ENCODE measurements at regions not wholly inside any gene's neighbourhood (a gene's known extent, or its start where the extent isn't known, plus 50 kb on each side); places are given as distances from the start of the nearest gene placed in this dataset.

DNA sequence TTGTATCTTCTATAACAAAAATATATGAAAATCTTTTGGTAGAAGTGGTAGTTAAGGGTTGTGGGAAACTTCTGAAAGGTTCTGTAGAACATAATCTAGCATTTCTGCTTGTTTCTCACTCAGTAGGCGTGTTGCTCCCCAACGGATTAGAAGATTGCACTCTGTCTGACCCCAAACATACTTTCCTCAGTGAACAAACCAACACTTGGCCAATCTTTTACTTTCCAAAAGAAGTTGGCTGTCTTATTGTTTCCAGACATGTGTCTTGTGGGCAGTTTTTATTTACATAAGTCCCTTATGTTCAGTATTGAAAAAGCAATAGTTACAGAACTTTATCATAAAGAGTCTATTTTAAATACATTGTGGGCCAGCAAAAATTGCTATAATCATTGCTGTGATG, 312.8 kb upstream of the EPHA5 start:
- no peak for DNase-seq

DNA sequence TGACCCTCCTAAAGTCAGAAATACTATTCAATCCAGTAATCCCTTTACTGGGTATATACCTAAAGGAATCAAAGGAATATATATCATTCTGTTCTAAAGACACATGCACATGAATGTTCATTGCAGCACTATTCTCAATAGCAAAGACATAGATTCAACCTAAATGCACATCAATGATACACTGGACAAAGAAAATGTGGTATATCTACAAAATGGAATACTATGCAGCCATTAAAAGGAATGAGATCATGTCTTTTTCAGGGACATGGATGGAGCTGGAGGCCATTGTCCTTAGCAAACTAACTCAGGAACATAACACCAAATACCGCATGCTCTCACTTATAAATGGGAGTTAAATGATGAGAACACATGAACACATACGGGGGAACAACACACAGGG, 306.0 kb upstream of the EPHA5 start:
- no peak for DNase-seq

DNA sequence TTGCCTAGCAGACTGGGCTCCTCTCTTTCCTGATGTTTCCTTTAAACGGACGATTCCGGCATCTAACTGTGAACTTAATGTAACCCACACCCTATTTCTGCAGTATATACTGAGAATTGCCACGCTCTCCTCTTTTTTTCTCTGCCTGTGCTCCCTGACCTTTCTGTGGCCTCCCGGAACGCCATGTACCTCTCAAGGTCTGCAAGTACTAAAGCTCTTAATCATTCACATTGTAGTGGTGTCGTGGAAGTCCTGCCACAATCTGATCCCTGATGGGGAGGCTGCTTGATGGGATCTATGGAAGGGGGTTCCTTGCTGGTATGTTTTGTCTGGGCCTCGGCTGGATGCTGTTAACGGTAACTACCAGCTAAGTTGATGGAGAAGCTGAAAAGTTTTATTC, 302.9 kb upstream of the EPHA5 start:
- no peak for DNase-seq

DNA sequence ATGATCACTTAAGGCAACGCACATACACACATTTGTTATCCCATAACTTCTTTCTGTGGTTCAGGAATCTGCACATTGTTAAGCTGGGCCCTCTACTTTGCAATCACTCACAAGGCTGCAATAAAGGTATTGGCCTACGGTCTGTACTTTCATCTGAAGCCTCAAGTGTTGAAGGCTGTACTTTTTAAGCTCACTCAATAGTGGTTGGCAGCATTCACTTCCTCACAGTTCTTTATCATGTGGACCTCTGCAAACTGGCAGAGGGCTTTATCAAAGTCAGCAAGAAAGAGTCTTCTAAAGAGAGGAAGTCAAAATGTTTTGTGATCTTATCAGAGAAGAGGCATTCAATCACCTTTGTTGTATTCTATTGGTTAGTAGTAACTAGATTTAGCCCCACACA, 301.4 kb upstream of the EPHA5 start:
- no peak for DNase-seq

DNA sequence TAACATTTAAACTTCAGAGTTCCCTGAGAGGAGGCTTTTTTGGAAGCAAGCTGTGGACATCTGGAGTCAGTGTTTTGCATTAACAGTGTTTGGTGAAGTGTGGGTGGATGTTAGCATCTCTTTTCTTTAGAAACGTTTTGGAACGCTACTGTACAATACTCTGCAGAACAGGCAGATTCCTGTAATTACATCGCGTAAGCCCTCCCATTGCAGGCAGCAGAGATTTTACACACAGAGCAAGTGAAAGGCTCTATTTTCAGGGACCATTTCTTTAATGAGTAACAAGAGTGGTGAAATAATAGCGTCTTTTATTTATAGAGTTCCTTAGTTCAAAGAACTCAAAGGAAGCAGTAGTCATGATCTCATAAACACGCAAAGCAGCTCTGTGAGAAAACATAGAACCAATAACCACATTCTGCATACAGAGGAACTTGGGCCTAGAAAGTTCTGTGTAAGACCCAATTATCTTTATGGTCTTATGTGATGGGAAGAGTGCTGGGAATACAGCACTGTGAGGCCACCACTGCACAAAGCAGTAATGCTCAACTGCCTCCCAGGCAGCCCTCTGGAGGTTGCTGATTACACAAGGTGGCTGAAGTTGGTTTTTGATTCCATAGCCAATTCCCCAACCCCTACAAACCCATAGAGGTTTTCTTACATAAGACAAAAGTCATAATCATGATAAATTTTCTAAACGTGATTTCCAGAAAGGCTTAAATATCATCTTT, 298.7 kb upstream of the EPHA5 start:
- no peak for DNase-seq

DNA sequence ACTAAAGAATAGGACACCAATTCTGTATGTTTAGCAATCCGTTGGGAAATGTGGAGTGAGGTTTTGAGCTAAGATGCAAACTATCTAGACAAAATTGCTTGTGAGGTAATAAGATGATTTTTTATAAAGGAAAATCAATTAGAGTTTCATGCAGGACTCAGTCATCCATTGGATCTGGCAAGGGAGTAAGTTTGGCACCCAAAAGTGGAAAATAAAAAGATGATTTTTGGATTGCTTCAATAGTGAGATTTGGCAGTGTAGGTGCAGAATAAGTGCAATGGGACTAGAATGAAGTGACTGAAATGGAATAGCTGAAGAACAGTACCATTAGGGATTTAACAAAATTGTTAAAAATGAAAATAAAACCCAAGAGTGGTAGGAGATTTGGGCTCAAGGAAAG, 290.5 kb upstream of the EPHA5 start:
- no peak for DNase-seq

DNA sequence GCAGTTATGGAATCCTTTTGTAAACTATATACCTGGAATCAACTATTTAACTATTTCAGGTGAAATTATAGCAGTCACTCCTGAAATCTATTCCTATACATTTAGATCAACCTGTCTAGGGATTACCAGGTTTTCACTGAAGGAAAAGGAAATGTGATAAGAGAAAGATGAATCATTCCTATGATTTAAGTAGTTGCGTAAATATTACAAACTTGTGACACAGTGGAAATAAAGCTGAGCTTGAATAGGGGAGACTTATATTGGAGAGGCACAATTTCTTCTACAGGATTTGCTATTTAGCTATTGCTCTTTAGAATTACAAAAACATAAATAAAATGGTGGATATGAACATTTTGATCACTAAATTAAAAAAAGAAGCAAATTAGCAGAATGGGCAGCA, 284.1 kb upstream of the EPHA5 start:
- no peak for DNase-seq

DNA sequence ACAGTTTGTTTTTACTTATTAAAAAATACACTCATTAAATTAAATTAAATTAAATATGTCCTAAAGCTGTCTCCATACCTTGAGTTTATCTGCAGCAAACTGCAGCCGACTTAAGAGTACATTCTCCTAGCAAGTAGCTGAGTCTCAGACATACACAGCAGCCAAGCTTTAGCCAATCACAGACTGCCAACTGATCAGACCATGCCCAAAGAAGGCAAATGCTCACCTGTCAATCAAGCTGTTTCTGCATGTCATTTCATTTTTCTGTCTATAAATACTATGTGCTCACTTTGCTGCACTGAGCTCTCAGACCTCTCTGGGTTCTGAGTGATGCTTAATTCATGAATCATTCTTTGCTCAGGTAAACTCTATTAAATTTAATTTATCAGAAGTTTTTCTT, 280.9 kb upstream of the EPHA5 start:
- no peak for DNase-seq

DNA sequence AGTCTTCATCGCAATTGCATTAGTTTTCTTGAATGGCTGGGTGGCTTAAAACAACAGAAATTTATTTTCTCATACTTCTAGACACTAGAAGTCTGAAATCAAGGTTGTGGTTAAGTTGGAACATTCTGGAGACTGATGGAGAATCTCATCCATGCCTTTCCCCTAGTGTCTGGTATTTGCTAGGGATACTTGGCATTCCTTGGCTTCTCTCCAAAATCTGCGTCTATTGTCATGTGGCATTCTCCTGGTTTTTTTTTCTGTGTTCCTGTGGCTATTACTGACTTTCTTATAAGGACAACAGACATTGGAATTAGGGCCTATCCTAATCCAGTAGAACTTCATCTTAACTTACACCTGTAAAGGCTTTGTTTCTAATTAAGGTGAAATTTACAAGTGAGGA, 272.8 kb upstream of the EPHA5 start:
- DNase-seq = no peak

DNA sequence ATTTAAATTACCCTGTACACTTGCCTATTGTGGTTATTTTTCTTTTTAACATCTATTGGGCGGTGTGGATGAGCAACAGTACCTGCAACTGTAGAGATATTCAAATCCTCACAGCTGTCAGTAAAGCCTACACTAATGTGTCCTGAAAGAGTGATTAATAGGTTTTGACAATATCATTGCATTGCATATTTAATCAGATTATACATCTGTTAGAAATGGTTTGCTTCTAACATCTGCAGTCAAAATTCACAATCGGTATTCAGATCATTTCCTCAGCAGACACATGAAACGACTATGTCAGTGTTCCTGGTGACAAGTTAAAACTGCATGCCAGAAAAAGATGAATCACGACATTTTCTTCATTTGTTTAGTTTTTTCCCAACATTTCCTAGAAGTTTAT, 254.6 kb upstream of the EPHA5 start:
- no peak for DNase-seq

DNA sequence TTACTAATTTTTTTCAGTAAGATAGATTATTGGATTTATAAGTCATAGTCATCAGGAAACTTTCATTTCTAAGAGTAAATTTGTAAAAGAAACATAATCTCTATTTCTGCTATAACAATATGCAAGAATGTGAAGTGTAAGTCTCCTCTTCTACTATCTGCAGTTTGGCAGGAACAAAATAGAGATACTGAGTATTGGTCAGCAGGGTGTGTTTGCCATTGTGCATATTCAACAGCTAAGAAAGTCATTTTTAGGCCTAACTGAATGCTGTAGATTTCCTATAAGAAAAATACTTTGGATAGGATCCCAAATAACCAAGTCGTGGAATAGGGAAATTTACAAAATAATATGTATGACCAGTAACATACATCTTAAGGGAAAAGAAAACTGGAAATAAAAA, 253.3 kb upstream of the EPHA5 start:
- no peak for DNase-seq

DNA sequence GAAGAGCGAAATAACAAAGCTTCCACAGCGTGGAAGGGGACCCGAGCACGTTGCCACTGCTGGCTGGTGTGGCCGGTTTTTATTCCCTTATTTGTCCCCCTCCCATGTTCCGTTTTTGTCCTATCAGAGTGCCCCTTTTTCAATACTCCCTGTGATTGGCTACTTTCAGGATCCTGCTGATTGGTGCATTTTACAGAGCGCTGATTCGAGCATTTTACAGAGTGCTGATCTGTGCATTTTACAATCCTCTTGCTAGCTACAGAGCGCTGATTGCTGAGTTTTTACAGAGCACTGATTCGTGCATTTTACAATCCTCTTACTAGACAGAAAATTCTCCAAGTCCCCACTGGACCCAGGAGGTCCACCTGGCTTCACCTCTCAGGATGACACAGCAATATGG, 250.9 kb upstream of the EPHA5 start:
- no peak for DNase-seq

DNA sequence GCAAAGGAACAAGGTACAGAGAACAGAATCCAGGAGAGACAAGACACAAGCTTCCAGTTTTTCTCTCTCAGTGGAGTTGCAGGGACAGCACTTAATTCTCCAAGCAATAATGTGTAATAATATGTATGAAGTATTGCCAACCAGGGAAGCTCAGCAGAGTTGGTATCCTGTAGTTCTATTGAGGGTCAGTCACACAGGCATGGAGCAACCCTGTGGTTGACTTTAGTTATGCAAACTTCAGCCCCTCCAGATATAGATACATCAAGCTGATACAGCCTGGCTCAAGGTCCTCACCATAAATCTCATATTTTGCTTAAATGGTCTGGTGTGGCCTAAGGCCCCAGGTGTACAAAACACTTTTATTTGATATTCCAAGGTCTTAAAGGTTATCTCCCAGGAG, 248.6 kb upstream of the EPHA5 start:
- no peak for DNase-seq

DNA sequence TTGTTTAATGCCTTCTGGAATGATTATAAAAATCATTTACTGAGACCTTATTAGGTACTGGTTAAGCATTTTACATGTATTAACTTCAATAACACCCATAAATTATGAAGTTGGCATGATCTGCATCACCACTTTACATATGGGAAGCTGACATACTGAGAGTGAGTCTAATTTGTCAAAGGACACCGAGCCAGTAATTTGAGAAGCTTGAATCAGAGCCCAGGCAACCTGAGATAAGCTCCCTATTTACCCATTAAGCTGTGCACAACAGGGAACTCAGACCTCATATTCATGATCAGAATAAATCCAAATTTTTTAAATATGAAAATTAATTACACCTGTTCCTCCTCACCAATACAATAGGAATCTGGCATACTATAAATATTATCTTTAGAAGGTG, 247.9 kb upstream of the EPHA5 start:
- DNase-seq = peak; percentile 23

DNA sequence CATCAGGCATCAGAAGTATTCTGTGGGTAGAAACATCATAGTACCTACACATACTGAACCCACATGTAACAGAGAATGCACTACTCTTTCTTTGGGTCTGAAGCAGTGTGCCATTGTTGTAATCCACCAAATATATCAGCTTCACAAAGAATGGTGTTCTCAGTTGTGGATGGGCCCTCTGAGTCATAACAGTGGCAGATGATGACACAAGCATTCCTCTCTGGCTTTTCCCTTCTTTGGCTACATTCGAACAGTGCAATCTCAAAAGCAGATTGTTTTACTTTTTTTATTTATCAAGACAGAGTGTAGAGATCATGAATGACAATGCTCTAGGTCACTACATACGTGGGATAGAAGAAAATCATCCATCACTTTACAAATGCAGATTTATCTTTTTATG, 247.2 kb upstream of the EPHA5 start:
- DNase-seq = no peak

DNA sequence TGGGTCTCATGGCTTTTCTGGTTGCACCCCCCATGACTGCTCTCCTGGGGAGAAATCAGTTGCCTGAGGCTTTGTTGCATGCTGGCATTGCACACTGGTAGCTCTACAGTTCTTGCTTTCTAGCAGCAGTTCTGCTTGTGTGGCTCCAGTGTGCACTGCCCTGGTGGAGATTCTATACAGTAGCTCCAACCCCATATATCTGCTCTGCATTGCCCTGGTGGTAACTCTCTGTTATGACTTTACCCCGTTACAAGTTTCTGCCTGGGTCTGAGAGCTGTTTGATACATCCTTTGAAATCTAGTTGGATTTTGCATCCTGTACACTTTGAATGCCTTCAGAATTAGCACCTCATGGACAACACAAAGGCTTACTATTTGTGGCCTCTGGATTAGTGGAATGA, 241.4 kb upstream of the EPHA5 start:
- DNase-seq = no peak

DNA sequence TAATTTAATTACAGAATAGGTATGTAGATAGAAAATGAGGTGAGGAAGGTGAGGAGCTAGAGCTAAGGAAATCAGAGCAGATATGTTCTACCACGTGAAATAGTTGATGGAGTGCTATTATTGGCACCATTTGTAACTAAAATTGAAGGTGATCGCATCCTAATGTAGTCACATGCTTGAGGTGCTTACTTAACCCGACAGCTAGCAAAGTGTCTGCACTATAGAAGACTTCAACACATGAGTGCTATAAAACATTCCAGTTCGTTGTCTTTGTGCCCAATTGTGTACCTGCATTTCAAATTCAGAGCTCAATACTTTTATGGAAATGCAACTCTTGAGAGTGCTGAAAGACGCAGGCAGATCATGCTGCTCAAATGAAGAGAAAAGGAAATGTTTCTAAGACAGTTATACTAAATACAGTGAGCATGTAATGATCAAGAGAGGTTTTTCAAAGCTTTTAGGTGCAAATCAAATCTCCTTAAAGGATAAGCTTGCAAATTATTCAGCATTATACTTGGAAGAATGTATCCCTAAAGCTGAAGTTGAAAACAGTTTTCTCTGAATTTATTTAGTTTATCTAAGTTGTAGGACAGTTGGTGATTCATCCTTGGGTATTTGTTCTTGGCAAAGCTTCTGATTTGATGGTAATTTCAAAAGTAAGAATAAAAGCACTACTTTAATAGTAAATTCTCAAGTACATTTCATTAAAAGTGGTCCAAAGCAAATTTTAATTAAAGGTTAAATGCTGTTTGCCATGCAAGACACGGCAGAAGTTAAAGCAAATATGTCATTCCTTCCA, 223.9 kb upstream of the EPHA5 start:
- no peak for DNase-seq

DNA sequence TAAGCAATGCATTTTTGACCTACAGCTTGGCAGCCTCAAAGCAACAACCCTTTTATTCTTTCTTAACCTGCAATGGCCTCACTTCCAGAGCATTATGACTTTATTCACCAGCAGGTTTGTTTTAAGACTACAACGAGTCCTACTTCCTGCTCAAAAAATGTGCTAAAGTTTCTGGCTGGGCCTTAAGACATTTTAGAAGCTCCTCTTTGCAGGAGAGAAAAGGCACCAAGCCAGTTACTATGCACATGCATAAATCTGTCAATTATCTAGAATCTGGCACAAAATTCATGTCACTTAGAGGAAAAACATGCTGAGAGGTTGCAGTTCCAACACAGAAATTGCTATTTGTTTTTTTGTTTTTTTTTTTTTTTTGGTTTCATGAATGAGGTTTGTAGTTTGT, 223.0 kb upstream of the EPHA5 start:
- no peak for DNase-seq

DNA sequence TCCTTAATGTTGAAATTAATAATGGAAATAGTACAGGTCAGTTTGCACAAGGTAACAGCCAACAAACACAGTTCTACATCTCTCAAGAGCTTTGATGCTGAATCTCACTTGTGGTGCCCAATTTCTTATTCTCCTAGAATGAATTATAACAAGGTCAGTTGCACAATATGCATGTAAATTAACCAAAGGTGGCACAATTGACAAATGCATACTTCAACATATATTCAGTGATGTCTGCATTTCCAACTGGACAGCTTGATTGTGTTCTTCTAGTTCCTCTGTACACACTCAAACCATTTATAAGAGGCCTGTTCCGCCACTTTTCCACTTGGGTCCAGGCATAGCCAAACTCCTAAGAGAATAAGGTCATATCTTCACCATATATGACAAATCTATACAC, 210.3 kb upstream of the EPHA5 start:
- no peak for DNase-seq

DNA sequence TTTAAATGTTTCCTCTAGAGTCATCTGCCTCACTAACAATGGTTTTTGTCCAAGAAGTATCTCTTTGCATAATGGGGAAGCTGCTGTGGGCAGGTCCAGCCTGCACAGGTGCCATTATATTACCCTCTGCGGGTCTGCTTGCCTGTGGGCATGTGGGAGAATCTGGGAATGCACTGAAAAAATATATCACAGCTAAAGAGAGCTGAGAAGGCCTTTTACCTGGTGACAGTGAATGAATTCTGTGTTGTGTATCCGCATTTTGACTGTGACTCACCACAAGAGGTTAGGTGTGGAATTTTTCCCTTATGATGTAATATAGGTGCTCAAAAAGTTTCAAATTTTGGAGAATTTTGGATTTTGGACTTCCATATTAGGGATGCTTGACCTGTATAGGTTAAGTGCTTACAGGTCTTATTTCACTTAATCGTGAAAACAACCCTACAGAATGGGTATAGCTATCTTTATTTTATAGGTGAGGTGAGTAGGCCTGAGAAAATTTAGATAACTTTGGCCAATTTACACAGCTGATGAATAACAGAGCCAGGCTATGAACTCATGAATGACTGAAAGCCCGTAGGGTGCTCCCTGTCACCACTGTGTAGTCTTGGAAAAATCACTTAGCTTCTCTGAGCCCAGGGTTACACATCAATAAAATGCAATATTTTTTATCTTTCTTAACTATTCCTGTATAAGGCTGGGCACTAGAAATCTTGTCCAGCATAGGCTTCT, 198.0 kb upstream of the EPHA5 start:
- no peak for DNase-seq

DNA sequence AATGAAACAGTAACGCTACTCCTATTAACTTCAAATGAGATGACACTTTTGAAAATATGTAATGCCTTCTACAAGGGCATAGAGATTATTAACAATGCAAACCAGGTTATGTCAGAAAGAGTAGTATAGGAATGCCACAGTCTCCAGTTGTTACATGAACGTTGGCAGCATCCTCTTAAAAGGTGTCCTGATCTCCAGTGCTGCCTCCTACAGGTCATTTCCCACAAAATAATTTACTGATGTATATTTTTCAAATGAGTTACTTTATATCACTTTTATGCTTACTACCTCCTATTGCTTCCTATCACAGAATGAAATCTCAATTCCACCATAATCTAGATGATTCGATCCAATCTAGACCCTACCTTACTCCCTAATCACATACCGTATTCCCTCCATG, 195.2 kb upstream of the EPHA5 start:
- DNase-seq = no peak

DNA sequence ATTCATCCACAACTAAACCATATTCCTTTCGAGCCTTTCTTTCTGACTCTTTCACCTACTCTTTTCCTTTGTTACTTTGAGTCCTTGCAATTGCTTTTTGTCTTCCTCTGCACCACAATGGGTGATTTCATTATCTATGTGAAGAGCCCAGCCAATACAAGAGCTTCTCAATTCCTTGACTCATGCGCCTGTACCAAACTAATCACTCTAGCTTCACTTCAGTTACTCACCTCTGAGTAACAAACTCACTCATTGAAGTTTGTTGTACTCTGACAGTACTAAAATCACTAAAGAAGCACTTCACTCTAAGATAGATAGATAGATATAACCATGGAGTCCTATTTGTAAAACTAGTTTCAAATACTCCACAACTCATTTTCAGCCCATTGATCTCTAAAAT, 191.7 kb upstream of the EPHA5 start:
- DNase-seq = no peak

DNA sequence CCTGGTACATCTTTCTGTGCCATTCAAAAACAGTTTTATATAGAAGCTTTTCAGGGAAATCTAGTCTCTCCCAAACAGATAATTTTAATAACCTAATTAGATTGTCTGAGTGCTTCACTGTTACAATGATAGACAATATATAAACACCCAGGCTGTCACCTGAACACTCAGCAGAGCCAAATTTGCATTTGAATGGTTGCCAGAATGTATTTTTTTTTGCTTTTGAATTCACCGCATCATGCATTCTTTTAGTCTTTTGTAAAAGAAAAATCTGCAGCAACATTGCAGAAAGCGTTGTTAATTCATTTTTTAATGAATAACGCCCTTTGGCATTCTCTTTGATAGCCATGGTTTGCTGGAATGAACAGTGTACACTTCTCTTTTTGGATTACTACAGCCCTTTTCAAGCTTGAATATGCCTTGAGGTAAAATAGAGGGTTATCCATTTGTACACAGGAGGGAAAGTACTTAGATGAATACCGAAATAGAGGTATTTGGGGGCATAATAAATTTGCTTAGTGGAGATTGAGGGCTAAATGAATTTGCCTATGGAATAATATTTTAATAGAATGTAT, 175.0 kb upstream of the EPHA5 start:
- DNase-seq = no peak

All from DMS153 (cell line).